ENCODE measurements at regions not wholly inside any gene's neighbourhood (a gene's known extent, or its start where the extent isn't known, plus 50 kb on each side); places are given as distances from the start of the nearest gene placed in this dataset.

GRCh38 chr2:121001641-121002040, 266.0 kb downstream of the GLI2 start:
- no peak for DNase-seq

GRCh38 chr2:121002597-121002996, 266.9 kb downstream of the GLI2 start:
- DNase-seq, result no peak

GRCh38 chr2:121003391-121003790, 267.7 kb downstream of the GLI2 start:
- no peak for DNase-seq

- DNase-seq, result no peak
Measured at GRCh38 chr2:121004359-121004758, 268.7 kb downstream of the GLI2 start.

GRCh38 chr2:121004950-121005349, 269.3 kb downstream of the GLI2 start:
- DNase-seq, result peak; percentile 35

- no peak for DNase-seq
Measured at GRCh38 chr2:121005453-121005852, 269.8 kb downstream of the GLI2 start.

GRCh38 chr2:121006743-121007489, 271.2 kb downstream of the GLI2 start:
- no peak for DNase-seq

- no peak for DNase-seq
Measured at GRCh38 chr2:121007490-121007853, 271.8 kb downstream of the GLI2 start.

GRCh38 chr2:121008975-121009374, 273.3 kb downstream of the GLI2 start:
- no peak for DNase-seq

- DNase-seq, result no peak
Measured at GRCh38 chr2:121010998-121011397, 274.0 kb downstream of the TFCP2L1 start.

- DNase-seq, result no peak
Measured at GRCh38 chr2:121014876-121015275, 270.1 kb downstream of the TFCP2L1 start.

- DNase-seq, result no peak
Measured at GRCh38 chr2:121015971-121016485, 269.0 kb downstream of the TFCP2L1 start.

GRCh38 chr2:121017396-121017795, 267.6 kb downstream of the TFCP2L1 start:
- DNase-seq, result no peak

GRCh38 chr2:121018136-121019061, 266.6 kb downstream of the TFCP2L1 start:
- DNase-seq, result no peak

GRCh38 chr2:121019071-121019470, 265.9 kb downstream of the TFCP2L1 start:
- no peak for DNase-seq

GRCh38 chr2:121019756-121020155, 265.2 kb downstream of the TFCP2L1 start:
- DNase-seq, result no peak

GRCh38 chr2:121021685-121022084, 263.3 kb downstream of the TFCP2L1 start:
- no peak for DNase-seq

- DNase-seq, result no peak
Measured at GRCh38 chr2:121028577-121028976, 256.4 kb downstream of the TFCP2L1 start.

- no peak for DNase-seq
Measured at GRCh38 chr2:121030523-121030922, 254.5 kb downstream of the TFCP2L1 start.

GRCh38 chr2:121031568-121032340, 253.2 kb downstream of the TFCP2L1 start:
- no peak for DNase-seq

GRCh38 chr2:121033461-121033996, 251.5 kb downstream of the TFCP2L1 start:
- no peak for DNase-seq

- peak; percentile 30 for DNase-seq
Measured at GRCh38 chr2:121034551-121034950, 250.5 kb downstream of the TFCP2L1 start.

GRCh38 chr2:121036226-121036692, 248.7 kb downstream of the TFCP2L1 start:
- peak; percentile 99 for DNase-seq

Data from DMS79 treated with DMSO at 0.1 percent for 48 hours (cell line).